DMS53 (cell line): ENCODE measurements at regions not wholly inside any gene's neighbourhood (a gene's known extent, or its start where the extent isn't known, plus 50 kb on each side); places are given as distances from the start of the nearest gene placed in this dataset.
"Not testable (repeated sequence)": the region's sequence is repeated elsewhere in the genome, so short reads cannot be mapped to it uniquely, and the experiment has no call there.

Experiments used
- DNase-seq: peaks from one replicate; lab custom pipeline; 2025; lab: John Stamatoyannopoulos, UW

GRCh38 chr15:24835301-24835700 is 119.5 kb upstream of the SNRPN start:
- no peak for DNase-seq

- DNase-seq, result peak; percentile 32
Observed at GRCh38 chr15:24848050-24848449, 106.7 kb upstream of the SNRPN start.

GRCh38 chr15:24856397-24857390 is 98.1 kb upstream of the SNRPN start:
- no peak for DNase-seq

GRCh38 chr15:24857763-24858162 is 97.0 kb upstream of the SNRPN start:
- DNase-seq, result no peak

GRCh38 chr15:24858183-24858582 is 96.6 kb upstream of the SNRPN start:
- DNase-seq, result not testable (repeated sequence)

GRCh38 chr15:24858737-24859601 is 95.8 kb upstream of the SNRPN start:
- DNase-seq, result no peak

GRCh38 chr15:24861014-24861690 is 93.6 kb upstream of the SNRPN start:
- DNase-seq, result no peak

GRCh38 chr15:24862726-24863521 is 91.9 kb upstream of the SNRPN start:
- no peak for DNase-seq

- DNase-seq, result no peak
Observed at GRCh38 chr15:24865303-24865702, 89.5 kb upstream of the SNRPN start.

- no peak for DNase-seq
Observed at GRCh38 chr15:24877174-24877573, 77.6 kb upstream of the SNRPN start.

- no peak for DNase-seq
Observed at GRCh38 chr15:24878153-24878552, 76.6 kb upstream of the SNRPN start.

- DNase-seq, result no peak
Observed at GRCh38 chr15:24879492-24879891, 75.3 kb upstream of the SNRPN start.

GRCh38 chr15:24880663-24881062 is 74.1 kb upstream of the SNRPN start:
- no peak for DNase-seq

- DNase-seq, result no peak
Observed at GRCh38 chr15:24886538-24886937, 68.2 kb upstream of the SNRPN start.

GRCh38 chr15:24898715-24899272 is 56.0 kb upstream of the SNRPN start:
- no peak for DNase-seq

GRCh38 chr15:24899367-24899766 is 55.4 kb upstream of the SNRPN start:
- no peak for DNase-seq

- DNase-seq, result no peak
Observed at GRCh38 chr15:24899795-24900194, 55.0 kb upstream of the SNRPN start.

GRCh38 chr15:24901409-24901808 is 53.4 kb upstream of the SNRPN start:
- no peak for DNase-seq
